Astrocyte (in vitro differentiated cells and primary cell): ENCODE measurements at regions not wholly inside any gene's neighbourhood (a gene's known extent, or its start where the extent isn't known, plus 50 kb on each side); places are given as distances from the start of the nearest gene placed in this dataset.

Source experiments
- DNase-seq: peaks from one replicate; pipeline ENCODE4 v3.0.0-alpha.2; 2010; ENCODE audit warnings: low read depth
- FAIRE-seq: peaks from 2 replicates; lab custom pipeline; 2011; peaks lifted over from hg19 to GRCh38; lab: Jason Lieb, UNC
- H2AFZ ChIP-seq: 2 replicates; pipeline ENCODE4 v1.6.0; 2012; ENCODE audit warnings: low read depth, low read length, inconsistent platforms
- H3K27ac ChIP-seq: 2 replicates; pipeline ENCODE4 v1.5.1; 2011; ENCODE audit warnings: low read depth, low read length, inconsistent platforms
- H3K27me3 ChIP-seq: 2 replicates; pipeline ENCODE4 v1.6.0; 2011; ENCODE audit warnings: low read length, inconsistent platforms; ENCODE audit not compliant: insufficient read depth
- H3K36me3 ChIP-seq: 2 replicates; pipeline ENCODE4 v1.5.1; 2011; ENCODE audit warnings: low read length, inconsistent platforms; ENCODE audit not compliant: insufficient read depth
- H3K4me1 ChIP-seq: 2 replicates; pipeline ENCODE4 v1.5.1; 2011; ENCODE audit warnings: low read length, inconsistent platforms; ENCODE audit not compliant: insufficient read depth
- H3K4me2 ChIP-seq: 2 replicates; pipeline ENCODE4 v1.6.0; 2012; ENCODE audit warnings: low read length, inconsistent platforms
- H3K4me3 ChIP-seq: 2 replicates; pipeline ENCODE4 v1.5.1; 2011; ENCODE audit warnings: low read depth, mild to moderate bottlenecking, low read length, inconsistent platforms; ENCODE audit not compliant: insufficient read depth
- H3K79me2 ChIP-seq: 2 replicates; pipeline ENCODE4 v1.6.0; 2012; ENCODE audit warnings: mild to moderate bottlenecking, low read length, inconsistent platforms; ENCODE audit not compliant: insufficient read depth
- H3K9ac ChIP-seq: 2 replicates; pipeline ENCODE4 v1.6.0; 2012; ENCODE audit warnings: mild to moderate bottlenecking, low read length, inconsistent platforms
- H3K9me3 ChIP-seq: 2 replicates; pipeline ENCODE4 v1.5.1; 2012; ENCODE audit warnings: low read depth, mild to moderate bottlenecking, low read length, inconsistent platforms; ENCODE audit not compliant: insufficient read depth
- H4K20me1 ChIP-seq: 2 replicates; pipeline ENCODE4 v1.6.0; 2012; ENCODE audit warnings: low read length, inconsistent platforms; ENCODE audit not compliant: insufficient read depth
- H3K27ac Mint-ChIP-seq: one replicate; pipeline ENCODE4 v1.8.0; 2021; ENCODE audit warnings: mild to moderate bottlenecking, mixed read lengths; ENCODE audit not compliant: unreplicated experiment
- H3K27me3 Mint-ChIP-seq: one replicate; pipeline ENCODE4 v1.8.0; 2021; ENCODE audit warnings: low read depth, mixed read lengths; ENCODE audit not compliant: unreplicated experiment
- H3K36me3 Mint-ChIP-seq: one replicate; pipeline ENCODE4 v1.8.0; 2021; ENCODE audit warnings: low read depth, mixed read lengths; ENCODE audit not compliant: unreplicated experiment
- H3K4me1 Mint-ChIP-seq: one replicate; pipeline ENCODE4 v1.8.0; 2021; ENCODE audit warnings: low read depth, mixed read lengths; ENCODE audit not compliant: unreplicated experiment
- H3K4me3 Mint-ChIP-seq: one replicate; pipeline ENCODE4 v1.8.0; 2021; ENCODE audit warnings: mild to moderate bottlenecking, moderate library complexity, mixed read lengths; ENCODE audit not compliant: unreplicated experiment
- H3K9me3 Mint-ChIP-seq: one replicate; pipeline ENCODE4 v1.8.0; 2021; ENCODE audit warnings: mild to moderate bottlenecking, mixed read lengths; ENCODE audit not compliant: unreplicated experiment
- CTCF ChIP-seq: IDR thresholded peaks from 2 replicates; pipeline ENCODE4 v1.5.1; 2011; ENCODE audit warnings: low read depth, mild to moderate bottlenecking, inconsistent platforms, low read length, moderate library complexity; ENCODE audit not compliant: insufficient read depth
- EZH2 ChIP-seq: IDR thresholded peaks from 2 replicates; pipeline ENCODE4 v1.6.1; 2012; ENCODE audit warnings: mild to moderate bottlenecking, low read length, inconsistent platforms; ENCODE audit not compliant: insufficient read depth

- H3K4me2 ChIP-seq, result no peak overlapping the region
- Mint-ChIP-seq H3K27me3 (peaks cover 5% of the 10 kb centered on the region), H3K4me1 (no peaks in the 10 kb centered on the region), H3K4me3 (no peak overlapping the region), H3K36me3 (no peaks in the 10 kb centered on the region), H3K27ac (no peak overlapping the region), H3K9me3 (peaks cover 2% of the 10 kb centered on the region)
- H3K4me3 ChIP-seq, result no peak overlapping the region
- no peak overlapping the region for H2AFZ ChIP-seq
- H3K9me3 ChIP-seq, result no peaks in the 10 kb centered on the region
- no peaks in the 10 kb centered on the region for H3K36me3 ChIP-seq
- no peak overlapping the region for H3K27ac ChIP-seq
- no peak for DNase-seq
- H3K27me3 ChIP-seq, result no peaks in the 10 kb centered on the region
- TF ChIP-seq CTCF, result no peak
- TF ChIP-seq EZH2, result no peak
- H4K20me1 ChIP-seq, result no peaks in the 10 kb centered on the region
- no peak overlapping the region for H3K9ac ChIP-seq
- no peaks in the 10 kb centered on the region for H3K4me1 ChIP-seq
- FAIRE-seq, result no peak
- H3K79me2 ChIP-seq, result no peaks in the 10 kb centered on the region
Measured at GRCh38 chr16:59252317-59252716, 518.2 kb upstream of the GOT2 start.

- Mint-ChIP-seq H3K9me3 (peaks cover 2% of the 10 kb centered on the region), H3K36me3 (no peaks in the 10 kb centered on the region), H3K4me3 (no peak overlapping the region), H3K4me1 (no peaks in the 10 kb centered on the region), H3K27me3 (peaks cover 5% of the 10 kb centered on the region), H3K27ac (no peak overlapping the region)
- Histone ChIP-seq H2AFZ (no peak overlapping the region), H3K4me3 (no peak overlapping the region), H3K9ac (no peak overlapping the region), H3K36me3 (no peaks in the 10 kb centered on the region), H3K27ac (no peak overlapping the region), H3K27me3 (no peaks in the 10 kb centered on the region), H3K9me3 (no peaks in the 10 kb centered on the region), H3K4me2 (no peak overlapping the region), H3K4me1 (no peaks in the 10 kb centered on the region), H3K79me2 (no peaks in the 10 kb centered on the region), H4K20me1 (no peaks in the 10 kb centered on the region)
- no peak for DNase-seq
- FAIRE-seq, result no peak
- TF ChIP-seq EZH2, result no peak
- TF ChIP-seq CTCF, result no peak
Measured at GRCh38 chr16:59249011-59249410, 514.9 kb upstream of the GOT2 start.

GRCh38 chr16:59242556-59242955, 508.4 kb upstream of the GOT2 start:
- no peak for FAIRE-seq
- Mint-ChIP-seq H3K9me3 (no peaks in the 10 kb centered on the region), H3K4me3 (no peak overlapping the region), H3K27me3 (no peaks in the 10 kb centered on the region), H3K36me3 (no peaks in the 10 kb centered on the region), H3K4me1 (no peaks in the 10 kb centered on the region), H3K27ac (no peak overlapping the region)
- H3K27me3 ChIP-seq, result no peaks in the 10 kb centered on the region
- no peaks in the 10 kb centered on the region for H4K20me1 ChIP-seq
- no peak overlapping the region for H3K4me2 ChIP-seq
- H3K9ac ChIP-seq, result no peak overlapping the region
- H3K36me3 ChIP-seq, result no peaks in the 10 kb centered on the region
- H3K79me2 ChIP-seq, result no peaks in the 10 kb centered on the region
- no peak overlapping the region for H2AFZ ChIP-seq
- H3K27ac ChIP-seq, result no peak overlapping the region
- no peaks in the 10 kb centered on the region for H3K4me1 ChIP-seq
- no peak overlapping the region for H3K4me3 ChIP-seq
- H3K9me3 ChIP-seq, result no peaks in the 10 kb centered on the region
- DNase-seq, result no peak
- no peak for TF ChIP-seq EZH2
- no peak for TF ChIP-seq CTCF
